ENCODE measurements at regions not wholly inside any gene's neighbourhood (a gene's known extent, or its start where the extent isn't known, plus 50 kb on each side); places are given as distances from the start of the nearest gene placed in this dataset.

DNA sequence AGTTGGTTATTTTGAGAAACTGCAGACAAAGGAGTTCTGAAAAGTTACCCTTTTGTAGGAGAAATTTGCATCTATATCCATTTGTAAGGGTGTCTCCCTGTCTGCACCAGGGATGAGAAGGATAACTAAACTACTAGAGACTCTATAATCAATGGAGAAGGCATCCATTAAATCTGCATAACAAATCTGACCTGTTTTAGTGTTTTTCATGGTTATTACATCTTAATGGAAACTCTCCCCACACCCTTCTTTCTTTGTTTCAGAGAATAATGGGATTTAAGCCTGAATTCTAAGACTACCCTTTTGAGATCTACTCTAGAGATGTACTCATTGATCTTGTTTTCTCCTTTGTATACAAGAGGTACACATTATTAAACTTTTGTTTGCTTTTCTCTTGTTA lies 82.0 kb upstream of the DAZL start:
- POLR2A ChIA-PET, result no interaction called here
- in situ Hi-C loops (cut with HindIII; ENCODE audit: low pct_unique_long_range_greater_than_20kb, low sequenced_read_pairs), result no loop called here
- CTCF ChIA-PET, result no interaction called here
- H3K27me3 ChIP-seq (ENCODE audit: control insufficient read depth, insufficient read depth, low read length), result no peaks in the 10 kb centered on the region
- H3K4me3 ChIP-seq (ENCODE audit: low read depth in 2 of 2, low read length in 2 of 2), result no peak overlapping the region
- H3K9me3 ChIP-seq (ENCODE audit: control insufficient read depth, insufficient read depth, low read depth, low read length), result no peaks in the 10 kb centered on the region
- TF ChIP-seq POLR2AphosphoS5 (IDR thresholded peaks at IDR 0.05; ENCODE audit: low read depth, low read length) (no peak), SIN3A (IDR thresholded peaks at IDR 0.05; ENCODE audit: borderline replicate concordance, insufficient read depth, low read depth, low read length) (no peak), TCF7L2 (IDR thresholded peaks at IDR 0.05; ENCODE audit: low read depth, low read length) (no peak)
- TF ChIP-seq, protein P1, sequence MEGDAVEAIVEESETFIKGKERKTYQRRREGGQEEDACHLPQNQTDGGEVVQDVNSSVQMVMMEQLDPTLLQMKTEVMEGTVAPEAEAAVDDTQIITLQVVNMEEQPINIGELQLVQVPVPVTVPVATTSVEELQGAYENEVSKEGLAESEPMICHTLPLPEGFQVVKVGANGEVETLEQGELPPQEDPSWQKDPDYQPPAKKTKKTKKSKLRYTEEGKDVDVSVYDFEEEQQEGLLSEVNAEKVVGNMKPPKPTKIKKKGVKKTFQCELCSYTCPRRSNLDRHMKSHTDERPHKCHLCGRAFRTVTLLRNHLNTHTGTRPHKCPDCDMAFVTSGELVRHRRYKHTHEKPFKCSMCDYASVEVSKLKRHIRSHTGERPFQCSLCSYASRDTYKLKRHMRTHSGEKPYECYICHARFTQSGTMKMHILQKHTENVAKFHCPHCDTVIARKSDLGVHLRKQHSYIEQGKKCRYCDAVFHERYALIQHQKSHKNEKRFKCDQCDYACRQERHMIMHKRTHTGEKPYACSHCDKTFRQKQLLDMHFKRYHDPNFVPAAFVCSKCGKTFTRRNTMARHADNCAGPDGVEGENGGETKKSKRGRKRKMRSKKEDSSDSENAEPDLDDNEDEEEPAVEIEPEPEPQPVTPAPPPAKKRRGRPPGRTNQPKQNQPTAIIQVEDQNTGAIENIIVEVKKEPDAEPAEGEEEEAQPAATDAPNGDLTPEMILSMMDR (IDR thresholded peaks at IDR 0.05), result no peak
- TF ChIP-seq, protein P2, sequence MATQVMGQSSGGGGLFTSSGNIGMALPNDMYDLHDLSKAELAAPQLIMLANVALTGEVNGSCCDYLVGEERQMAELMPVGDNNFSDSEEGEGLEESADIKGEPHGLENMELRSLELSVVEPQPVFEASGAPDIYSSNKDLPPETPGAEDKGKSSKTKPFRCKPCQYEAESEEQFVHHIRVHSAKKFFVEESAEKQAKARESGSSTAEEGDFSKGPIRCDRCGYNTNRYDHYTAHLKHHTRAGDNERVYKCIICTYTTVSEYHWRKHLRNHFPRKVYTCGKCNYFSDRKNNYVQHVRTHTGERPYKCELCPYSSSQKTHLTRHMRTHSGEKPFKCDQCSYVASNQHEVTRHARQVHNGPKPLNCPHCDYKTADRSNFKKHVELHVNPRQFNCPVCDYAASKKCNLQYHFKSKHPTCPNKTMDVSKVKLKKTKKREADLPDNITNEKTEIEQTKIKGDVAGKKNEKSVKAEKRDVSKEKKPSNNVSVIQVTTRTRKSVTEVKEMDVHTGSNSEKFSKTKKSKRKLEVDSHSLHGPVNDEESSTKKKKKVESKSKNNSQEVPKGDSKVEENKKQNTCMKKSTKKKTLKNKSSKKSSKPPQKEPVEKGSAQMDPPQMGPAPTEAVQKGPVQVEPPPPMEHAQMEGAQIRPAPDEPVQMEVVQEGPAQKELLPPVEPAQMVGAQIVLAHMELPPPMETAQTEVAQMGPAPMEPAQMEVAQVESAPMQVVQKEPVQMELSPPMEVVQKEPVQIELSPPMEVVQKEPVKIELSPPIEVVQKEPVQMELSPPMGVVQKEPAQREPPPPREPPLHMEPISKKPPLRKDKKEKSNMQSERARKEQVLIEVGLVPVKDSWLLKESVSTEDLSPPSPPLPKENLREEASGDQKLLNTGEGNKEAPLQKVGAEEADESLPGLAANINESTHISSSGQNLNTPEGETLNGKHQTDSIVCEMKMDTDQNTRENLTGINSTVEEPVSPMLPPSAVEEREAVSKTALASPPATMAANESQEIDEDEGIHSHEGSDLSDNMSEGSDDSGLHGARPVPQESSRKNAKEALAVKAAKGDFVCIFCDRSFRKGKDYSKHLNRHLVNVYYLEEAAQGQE (IDR thresholded peaks at IDR 0.05; ENCODE audit: insufficient read depth in 1 of 2, low read depth in 2 of 2, low read length in 1 of 2), result no peak
- intact Hi-C loops (cut with micrococcal nuclease; ENCODE audit: unreplicated experiment), result no loop called here
- H3K27ac ChIP-seq (ENCODE audit: low read length), result no peak overlapping the region
- no peak for DNase-seq (ENCODE audit: low read depth, low spot score)
- no peaks in the 10 kb centered on the region for H3K36me3 ChIP-seq (ENCODE audit: control insufficient read depth, insufficient read depth, low read length)
- BruUV-seq (replicated peaks), result no TSS peak
- no peak for ATAC-seq
- no peaks in the 10 kb centered on the region for H3K4me1 ChIP-seq (ENCODE audit: control insufficient read depth, insufficient read depth, low read length)

DNA sequence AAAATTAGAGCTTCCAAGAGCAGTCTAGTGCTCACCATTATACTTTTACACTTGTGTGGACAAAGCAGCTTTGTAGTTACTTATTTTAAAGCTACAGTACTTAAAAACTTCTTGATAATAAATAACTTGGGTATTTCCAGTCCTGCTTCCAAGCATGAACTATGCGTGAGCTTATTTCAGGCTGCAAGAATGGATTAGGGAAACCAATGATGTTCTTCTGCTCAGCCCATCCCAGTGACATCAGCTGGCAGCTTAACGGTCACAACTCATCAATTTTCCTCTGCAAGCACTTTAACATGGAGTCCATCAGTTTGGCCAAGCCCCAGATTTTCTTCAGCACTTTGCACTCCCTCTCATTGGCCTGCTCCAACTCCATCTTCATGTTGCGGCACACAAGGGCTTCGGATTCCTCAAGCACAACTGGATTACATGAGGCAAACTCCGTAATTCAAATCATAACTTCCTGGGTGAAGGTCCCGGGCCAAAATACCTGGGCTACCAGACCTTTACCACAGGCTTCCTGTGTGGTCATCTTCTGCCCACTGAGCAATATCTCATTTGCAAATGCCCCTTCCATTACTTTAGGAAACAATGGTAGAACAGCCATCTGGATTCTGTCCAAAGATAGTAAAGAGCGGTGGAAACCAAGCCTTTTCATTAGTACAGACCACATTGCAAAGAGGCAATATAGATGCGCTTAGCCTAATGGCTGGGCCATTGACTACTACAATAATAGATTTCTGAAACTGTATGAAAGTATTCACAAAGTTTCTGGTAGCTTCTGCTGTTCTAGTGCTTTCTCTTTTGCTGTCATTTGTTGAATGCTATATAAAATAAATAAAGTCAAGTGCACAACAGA lies 87.5 kb upstream of the DAZL start:
- Histone ChIP-seq H3K36me3 (ENCODE audit: control insufficient read depth, insufficient read depth, low read length) (no peaks in the 10 kb centered on the region), H3K4me3 (ENCODE audit: low read depth in 2 of 2, low read length in 2 of 2) (no peak overlapping the region), H3K27ac (ENCODE audit: low read length) (no peak overlapping the region), H3K4me1 (ENCODE audit: control insufficient read depth, insufficient read depth, low read length) (no peaks in the 10 kb centered on the region), H3K9me3 (ENCODE audit: control insufficient read depth, insufficient read depth, low read depth, low read length) (no peaks in the 10 kb centered on the region), H3K27me3 (ENCODE audit: control insufficient read depth, insufficient read depth, low read length) (no peaks in the 10 kb centered on the region)
- no peak for ATAC-seq
- CTCF ChIA-PET, result interaction anchor here (0.6 kb wide), 1 partner anchor 49 kb away, joined by 3 read pairs; no protein-coding TSS in a partner anchor
- DNase-seq (ENCODE audit: low read depth, low spot score), result no peak
- in situ Hi-C loops (cut with HindIII; ENCODE audit: low pct_unique_long_range_greater_than_20kb, low sequenced_read_pairs), result no loop called here
- POLR2A ChIA-PET, result no interaction called here
- BruUV-seq (replicated peaks), result no TSS peak
- intact Hi-C loops (cut with micrococcal nuclease; ENCODE audit: unreplicated experiment), result no loop called here
- TF ChIP-seq, protein P2 (IDR thresholded peaks at IDR 0.05; ENCODE audit: insufficient read depth in 1 of 2, low read depth in 2 of 2, low read length in 1 of 2), result no peak
- TF ChIP-seq, protein P1 (IDR thresholded peaks at IDR 0.05), result no peak
- TF ChIP-seq TCF7L2 (IDR thresholded peaks at IDR 0.05; ENCODE audit: low read depth, low read length) (no peak), SIN3A (IDR thresholded peaks at IDR 0.05; ENCODE audit: borderline replicate concordance, insufficient read depth, low read depth, low read length) (no peak), POLR2AphosphoS5 (IDR thresholded peaks at IDR 0.05; ENCODE audit: low read depth, low read length) (no peak)

Data from Panc1 (cell line).